NB4 (cell line): ENCODE measurements at regions not wholly inside any gene's neighbourhood (a gene's known extent, or its start where the extent isn't known, plus 50 kb on each side); places are given as distances from the start of the nearest gene placed in this dataset.

Experiments used
- CTCF ChIP-seq: IDR thresholded peaks from one replicate; pipeline ENCODE4 v1.5.1; 2012; ENCODE audit warnings: low read depth, low read length
- MAX ChIP-seq: IDR thresholded peaks from 2 replicates; pipeline ENCODE4 v1.6.1; 2011; ENCODE audit warnings: low read depth, low read length
- POLR2A ChIP-seq: IDR thresholded peaks from 2 replicates; pipeline ENCODE4 v1.6.1; 2011; ENCODE audit warnings: mild to moderate bottlenecking; ENCODE audit not compliant: insufficient read length; ENCODE audit errors: extremely low read depth

GRCh38 chr11:25252854-25253253 is 756.0 kb downstream of the LUZP2 start:
- TF ChIP-seq CTCF (no peak), POLR2A (no peak), MAX (no peak)
